ENCODE measurements at regions not wholly inside any gene's neighbourhood (a gene's known extent, or its start where the extent isn't known, plus 50 kb on each side); places are given as distances from the start of the nearest gene placed in this dataset.

DNA sequence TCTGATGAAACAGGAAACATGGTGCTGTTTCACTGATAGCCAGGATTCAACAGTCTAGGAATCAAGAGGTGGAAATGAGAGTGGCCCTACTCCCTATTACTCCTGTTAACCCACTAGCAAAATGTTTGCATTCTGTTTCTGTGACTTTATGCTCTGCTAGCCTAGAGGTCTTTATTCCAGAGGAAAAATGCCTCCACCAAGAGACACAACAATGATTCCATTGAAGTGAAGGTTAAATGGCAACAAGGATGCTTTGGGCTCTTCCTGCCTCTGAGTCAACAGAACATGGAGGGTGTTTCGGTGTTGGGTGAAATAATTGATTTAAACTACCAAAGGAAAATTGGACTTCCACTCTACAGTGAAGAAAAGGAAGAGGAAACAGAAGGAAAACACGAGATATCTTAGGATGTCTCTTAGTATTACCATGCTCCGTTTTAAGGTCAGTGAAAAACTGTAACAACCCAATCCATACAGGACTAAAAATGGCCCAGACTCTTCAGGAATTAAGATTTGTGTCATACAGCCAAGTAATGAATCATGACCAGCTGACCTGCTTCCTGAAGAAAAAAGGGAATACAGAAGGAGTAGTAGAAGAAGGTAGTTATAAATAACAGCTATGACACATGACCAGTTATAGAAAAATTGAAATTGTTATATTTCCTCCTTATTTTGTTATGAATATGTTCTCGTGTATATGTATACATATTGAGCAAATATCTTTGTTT lies 1237.8 kb downstream of the NCAM2 start:
- no peak for TF ChIP-seq CTCF (conservative IDR thresholded peaks at IDR 0.05; ENCODE audit: low read depth, low read length)
- H3K4me3 ChIP-seq (ENCODE audit: low read depth, low read length) = no peak overlapping the region
- DNase-seq (ENCODE audit: low read depth) = no peak

DNA sequence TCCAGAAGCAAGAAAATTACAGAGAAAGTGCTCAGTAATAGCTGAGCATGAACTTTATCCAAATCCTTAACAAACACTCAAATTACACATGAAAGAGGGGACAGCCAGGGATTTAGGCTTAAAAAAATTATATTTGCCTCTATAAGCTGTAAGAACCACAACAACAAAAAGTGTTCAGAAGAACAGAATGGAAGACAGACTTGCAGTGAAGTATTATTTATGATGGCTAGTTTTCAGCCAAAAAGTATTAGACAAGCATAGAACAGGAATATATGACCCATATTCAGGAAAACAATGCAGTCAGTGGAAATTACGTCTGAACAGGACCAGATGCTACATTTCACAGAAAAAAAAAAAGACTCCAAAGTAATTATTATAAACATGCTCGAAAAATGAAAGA lies 1246.3 kb downstream of the NCAM2 start:
- no peak overlapping the region for H3K4me3 ChIP-seq (ENCODE audit: low read depth, low read length)
- DNase-seq (ENCODE audit: low read depth) = no peak
- TF ChIP-seq CTCF (conservative IDR thresholded peaks at IDR 0.05; ENCODE audit: low read depth, low read length) = no peak

DNA sequence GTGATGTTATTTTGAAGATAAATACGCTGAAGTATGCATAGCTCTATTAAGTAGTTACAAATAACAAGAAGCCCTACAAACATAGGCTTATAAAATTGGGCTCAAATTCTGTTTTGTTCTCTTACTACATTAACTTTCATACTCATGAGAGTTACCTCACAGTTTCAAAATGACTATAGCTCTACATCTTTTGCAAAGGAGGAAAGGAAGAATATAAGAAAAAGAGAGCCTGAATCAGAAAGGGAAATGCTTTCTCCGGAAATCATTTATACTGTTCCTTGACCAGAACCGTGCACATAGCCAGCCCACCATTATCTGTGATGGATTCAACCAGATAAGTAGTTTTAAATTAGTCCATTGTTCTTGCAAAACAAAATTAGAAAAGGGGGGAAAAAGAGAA lies 1252.1 kb downstream of the NCAM2 start:
- no peak overlapping the region for H3K4me3 ChIP-seq (ENCODE audit: low read depth, low read length)
- no peak for DNase-seq (ENCODE audit: low read depth)
- no peak for TF ChIP-seq CTCF (conservative IDR thresholded peaks at IDR 0.05; ENCODE audit: low read depth, low read length)

DNA sequence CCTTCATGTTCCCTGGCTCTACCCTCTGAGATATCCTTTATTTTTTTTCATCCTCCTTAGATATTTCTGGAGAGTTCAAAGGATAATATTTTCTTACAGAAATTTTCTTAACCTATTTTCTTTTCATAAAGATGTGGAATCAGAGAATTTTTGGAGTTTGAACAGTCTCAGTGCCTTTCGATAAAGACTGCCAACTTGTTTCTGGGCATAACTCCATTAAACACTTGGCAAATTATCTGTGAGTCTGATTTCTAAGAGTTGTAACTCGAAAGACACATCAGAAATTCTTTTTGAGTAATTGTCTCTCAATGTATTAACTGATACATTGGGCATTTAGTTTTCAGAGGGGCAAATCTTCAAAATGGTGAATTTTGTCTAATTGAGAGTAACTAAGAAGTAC lies 1255.6 kb downstream of the NCAM2 start:
- no peak for DNase-seq (ENCODE audit: low read depth)
- H3K4me3 ChIP-seq (ENCODE audit: low read depth, low read length) = no peak overlapping the region
- TF ChIP-seq CTCF (conservative IDR thresholded peaks at IDR 0.05; ENCODE audit: low read depth, low read length) = no peak

DNA sequence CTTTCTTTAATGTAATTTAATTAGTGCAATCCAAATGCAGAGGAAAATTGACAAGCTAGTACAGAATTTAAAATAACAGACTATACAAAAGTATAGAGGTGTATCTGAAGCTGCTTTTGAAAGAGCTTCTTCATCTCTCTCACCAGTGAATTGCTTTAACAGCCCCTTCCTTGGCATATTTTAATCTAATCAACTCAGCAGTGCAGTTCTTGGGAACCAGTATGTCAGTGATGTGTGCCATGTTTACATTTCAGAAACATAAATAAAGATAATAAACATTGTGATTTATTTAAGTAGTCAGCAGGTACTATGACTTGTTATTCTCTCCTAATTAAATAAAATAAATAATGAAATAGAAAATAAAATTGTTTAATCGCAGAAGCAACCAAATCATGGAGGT lies 1260.6 kb downstream of the NCAM2 start:
- DNase-seq (ENCODE audit: low read depth) = no peak
- no peak overlapping the region for H3K4me3 ChIP-seq (ENCODE audit: low read depth, low read length)
- no peak for TF ChIP-seq CTCF (conservative IDR thresholded peaks at IDR 0.05; ENCODE audit: low read depth, low read length)

GRCh38 chr21:22260274-22260673 lies 1262.1 kb downstream of the NCAM2 start:
- no peak overlapping the region for H3K4me3 ChIP-seq (ENCODE audit: low read depth, low read length)
- no peak for TF ChIP-seq CTCF (conservative IDR thresholded peaks at IDR 0.05; ENCODE audit: low read depth, low read length)

GRCh38 chr21:22263890-22264289 lies 1265.7 kb downstream of the NCAM2 start:
- no peak overlapping the region for H3K4me3 ChIP-seq (ENCODE audit: low read depth, low read length)
- no peak for TF ChIP-seq CTCF (conservative IDR thresholded peaks at IDR 0.05; ENCODE audit: low read depth, low read length)
- no peak for DNase-seq (ENCODE audit: low read depth)

More at GRCh38 chr21:22260274-22260673, 1262.1 kb downstream of the NCAM2 start:
- no peak for DNase-seq (ENCODE audit: low read depth)
